ENCODE measurements at regions not wholly inside any gene's neighbourhood (a gene's known extent, or its start where the extent isn't known, plus 50 kb on each side); places are given as distances from the start of the nearest gene placed in this dataset.
A peak's percentile ranks its signal among the peaks of the same experiment; 100 is the strongest.

DNA sequence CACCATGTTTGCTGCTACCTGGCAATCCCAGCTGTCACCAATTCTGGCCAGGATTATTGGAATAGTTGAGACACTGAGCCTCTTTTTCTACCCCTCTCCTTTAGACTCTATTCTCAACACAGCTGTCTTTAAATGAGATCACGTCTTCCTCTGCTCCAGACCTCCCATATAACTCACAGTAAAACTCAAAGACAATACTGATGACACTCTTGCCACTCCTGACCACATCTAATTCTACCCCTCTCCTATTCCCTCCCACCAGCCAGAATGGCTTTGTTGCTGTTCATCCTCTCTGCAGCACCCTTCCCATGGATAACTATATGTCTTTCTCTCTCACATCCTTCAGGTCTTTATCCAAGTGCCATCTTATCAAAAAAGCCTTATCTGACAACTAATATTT lies 188.6 kb upstream of the IL15 start:
- TF ChIP-seq, protein P1, sequence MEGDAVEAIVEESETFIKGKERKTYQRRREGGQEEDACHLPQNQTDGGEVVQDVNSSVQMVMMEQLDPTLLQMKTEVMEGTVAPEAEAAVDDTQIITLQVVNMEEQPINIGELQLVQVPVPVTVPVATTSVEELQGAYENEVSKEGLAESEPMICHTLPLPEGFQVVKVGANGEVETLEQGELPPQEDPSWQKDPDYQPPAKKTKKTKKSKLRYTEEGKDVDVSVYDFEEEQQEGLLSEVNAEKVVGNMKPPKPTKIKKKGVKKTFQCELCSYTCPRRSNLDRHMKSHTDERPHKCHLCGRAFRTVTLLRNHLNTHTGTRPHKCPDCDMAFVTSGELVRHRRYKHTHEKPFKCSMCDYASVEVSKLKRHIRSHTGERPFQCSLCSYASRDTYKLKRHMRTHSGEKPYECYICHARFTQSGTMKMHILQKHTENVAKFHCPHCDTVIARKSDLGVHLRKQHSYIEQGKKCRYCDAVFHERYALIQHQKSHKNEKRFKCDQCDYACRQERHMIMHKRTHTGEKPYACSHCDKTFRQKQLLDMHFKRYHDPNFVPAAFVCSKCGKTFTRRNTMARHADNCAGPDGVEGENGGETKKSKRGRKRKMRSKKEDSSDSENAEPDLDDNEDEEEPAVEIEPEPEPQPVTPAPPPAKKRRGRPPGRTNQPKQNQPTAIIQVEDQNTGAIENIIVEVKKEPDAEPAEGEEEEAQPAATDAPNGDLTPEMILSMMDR (conservative IDR thresholded peaks at IDR 0.05; ENCODE audit: low read depth, low read length), result no peak
- no peak overlapping the region for H3K4me3 ChIP-seq (ENCODE audit: low read depth, low read length)
- no peak for DNase-seq (ENCODE audit: low read depth)

DNA sequence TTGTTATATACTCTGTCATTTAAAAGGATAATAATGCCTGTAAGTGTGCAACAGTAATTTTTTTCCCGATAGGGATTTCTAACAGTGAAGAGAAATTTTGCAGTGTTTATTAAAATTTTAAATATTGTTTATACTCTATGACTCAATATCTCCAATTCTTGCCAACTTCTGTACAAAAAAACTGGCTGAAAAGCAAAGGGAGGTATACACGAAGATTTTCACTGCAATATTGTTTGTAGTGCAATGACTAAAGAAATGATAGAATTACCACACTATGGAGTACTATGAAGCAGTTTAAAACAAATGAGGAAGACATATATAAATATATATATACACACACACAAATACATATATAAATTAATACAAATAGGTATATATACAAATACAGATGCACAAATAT lies 187.9 kb upstream of the IL15 start:
- TF ChIP-seq, protein P1 (conservative IDR thresholded peaks at IDR 0.05; ENCODE audit: low read depth, low read length), result no peak
- no peak for DNase-seq (ENCODE audit: low read depth)
- H3K4me3 ChIP-seq (ENCODE audit: low read depth, low read length), result no peak overlapping the region

DNA sequence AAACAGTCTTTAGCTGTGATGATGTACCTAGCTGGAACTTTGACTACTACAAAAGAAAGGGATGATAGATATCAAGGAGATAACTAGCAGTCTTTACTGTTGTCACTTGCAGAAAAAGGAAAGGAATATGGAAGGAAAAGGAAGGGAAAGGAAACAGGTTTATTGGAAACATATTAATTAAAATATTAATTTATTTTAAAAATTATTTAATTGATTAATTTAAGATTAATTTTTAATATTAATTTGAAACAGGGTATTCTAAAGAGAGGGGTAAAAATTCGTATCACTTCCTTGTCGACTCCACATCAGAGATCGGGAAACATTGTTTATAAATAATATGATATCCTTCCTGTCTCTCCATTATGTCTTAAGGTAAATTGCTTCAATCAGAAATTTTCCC lies 186.5 kb upstream of the IL15 start:
- H3K4me3 ChIP-seq (ENCODE audit: low read depth, low read length), result no peak overlapping the region
- no peak for DNase-seq (ENCODE audit: low read depth)
- TF ChIP-seq, protein P1 (conservative IDR thresholded peaks at IDR 0.05; ENCODE audit: low read depth, low read length), result no peak

DNA sequence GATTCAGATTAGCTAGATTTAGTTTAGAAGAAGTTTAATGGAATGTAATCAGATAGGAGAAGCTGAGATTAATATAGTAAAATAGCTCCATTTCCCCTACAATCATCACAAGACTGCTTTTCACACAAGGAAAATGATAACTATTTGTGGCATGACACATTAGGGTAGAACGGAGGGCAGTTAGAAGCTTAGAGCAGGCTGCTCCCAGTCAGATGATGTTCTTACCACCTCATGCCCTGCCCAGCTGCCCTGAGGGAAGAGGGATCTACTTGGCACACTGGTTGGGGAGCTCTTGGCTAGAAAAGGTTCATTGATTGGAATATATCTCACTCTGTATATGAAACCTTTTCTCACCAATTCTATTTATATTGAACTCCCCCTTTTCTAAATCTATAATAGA lies 180.7 kb upstream of the IL15 start:
- no peak overlapping the region for H3K4me3 ChIP-seq (ENCODE audit: low read depth, low read length)
- peak; percentile 10 for DNase-seq (ENCODE audit: low read depth)
- TF ChIP-seq, protein P1 (conservative IDR thresholded peaks at IDR 0.05; ENCODE audit: low read depth, low read length), result no peak

DNA sequence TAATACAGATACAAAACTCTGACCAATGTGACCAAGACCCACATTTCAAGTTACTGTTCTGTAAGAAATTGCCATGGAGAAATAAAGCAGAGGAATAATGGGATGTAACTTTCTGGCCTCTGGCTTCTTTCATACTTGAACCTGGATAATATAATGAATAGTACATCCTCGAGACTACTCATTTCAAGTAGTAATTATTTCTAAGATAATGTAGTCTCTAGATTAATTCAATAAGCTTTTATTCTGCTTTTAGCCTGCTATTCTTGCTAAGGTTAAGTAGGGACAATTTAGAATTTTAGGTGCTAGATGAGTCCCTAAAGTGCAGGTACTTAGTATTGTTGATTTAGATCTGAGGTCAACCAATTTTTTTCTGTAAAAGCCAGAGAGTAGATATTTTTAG lies 178.7 kb upstream of the IL15 start:
- no peak for DNase-seq (ENCODE audit: low read depth)
- TF ChIP-seq, protein P1 (conservative IDR thresholded peaks at IDR 0.05; ENCODE audit: low read depth, low read length), result no peak
- no peak overlapping the region for H3K4me3 ChIP-seq (ENCODE audit: low read depth, low read length)

DNA sequence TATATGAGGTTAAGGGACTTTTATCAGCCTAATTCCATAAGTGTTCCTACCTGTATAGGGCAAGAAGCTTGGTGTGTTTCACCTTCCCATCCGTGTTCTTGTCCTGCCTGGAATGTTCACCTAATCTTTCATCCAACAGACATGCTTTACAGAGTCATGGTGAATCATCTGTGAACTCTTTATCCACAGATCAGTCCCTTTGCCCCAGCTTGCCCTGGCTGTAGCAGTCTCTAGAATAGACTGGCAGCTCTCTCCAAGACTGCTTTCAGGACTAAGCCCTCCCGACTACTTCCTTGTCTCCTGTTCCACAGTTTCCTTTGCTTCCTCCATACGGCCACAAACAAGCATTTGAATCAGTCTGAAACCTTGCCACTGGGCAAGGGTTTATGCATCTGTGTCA lies 177.9 kb upstream of the IL15 start:
- DNase-seq (ENCODE audit: low read depth), result peak; percentile 30
- no peak overlapping the region for H3K4me3 ChIP-seq (ENCODE audit: low read depth, low read length)

DNA sequence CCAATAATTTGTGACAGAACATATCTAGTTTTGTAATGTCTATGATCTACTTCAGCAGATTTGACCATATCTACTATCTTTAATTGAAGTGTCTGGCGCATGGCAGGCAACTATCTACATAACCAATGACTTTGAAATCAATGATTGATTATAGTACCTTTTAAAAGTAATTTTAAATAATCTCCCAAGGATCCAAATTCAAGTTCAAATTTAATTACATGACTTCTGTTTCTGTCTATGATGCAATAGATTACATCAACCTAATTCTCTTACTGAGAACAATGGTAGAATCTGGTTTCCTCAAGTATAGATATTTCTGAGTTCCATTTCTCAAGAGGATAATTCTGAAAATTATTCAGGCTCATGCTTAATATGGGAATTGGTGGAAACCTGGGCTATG lies 177.4 kb upstream of the IL15 start:
- TF ChIP-seq, protein P1 (conservative IDR thresholded peaks at IDR 0.05; ENCODE audit: low read depth, low read length), result no peak
- DNase-seq (ENCODE audit: low read depth), result no peak
- no peak overlapping the region for H3K4me3 ChIP-seq (ENCODE audit: low read depth, low read length)

More for the DNA sequence above, 177.9 kb upstream of the IL15 start:
- TF ChIP-seq, protein P1 (conservative IDR thresholded peaks at IDR 0.05; ENCODE audit: low read depth, low read length), result no peak
